ENCODE measurements at regions not wholly inside any gene's neighbourhood (a gene's known extent, or its start where the extent isn't known, plus 50 kb on each side); places are given as distances from the start of the nearest gene placed in this dataset.
A peak's percentile ranks its signal among the peaks of the same experiment; 100 is the strongest.

- Histone ChIP-seq H3K9me3 (ENCODE audit: low read depth, low read length, poor library complexity, severe bottlenecking) (no peaks in the 10 kb centered on the region), H3K4me1 (ENCODE audit: insufficient read depth, low read length, poor library complexity, severe bottlenecking) (no peaks in the 10 kb centered on the region), H3K4me3 (ENCODE audit: low read depth, low read length, poor library complexity, severe bottlenecking) (no peak overlapping the region), H3K36me3 (ENCODE audit: insufficient read depth, low read length, poor library complexity, severe bottlenecking) (no peaks in the 10 kb centered on the region), H3K27ac (ENCODE audit: low read depth, low read length, poor library complexity, severe bottlenecking) (no peak overlapping the region), H3K27me3 (replicated peaks; ENCODE audit: insufficient read depth, low read depth, low read length, poor library complexity) (no peaks in the 10 kb centered on the region)
- intact Hi-C loops (cut with micrococcal nuclease; ENCODE audit: unreplicated experiment), result no loop called here
- no peak for DNase-seq (ENCODE audit: low spot score)
- BruUV-seq (replicated peaks), result no TSS peak
- TF ChIP-seq, protein P1, sequence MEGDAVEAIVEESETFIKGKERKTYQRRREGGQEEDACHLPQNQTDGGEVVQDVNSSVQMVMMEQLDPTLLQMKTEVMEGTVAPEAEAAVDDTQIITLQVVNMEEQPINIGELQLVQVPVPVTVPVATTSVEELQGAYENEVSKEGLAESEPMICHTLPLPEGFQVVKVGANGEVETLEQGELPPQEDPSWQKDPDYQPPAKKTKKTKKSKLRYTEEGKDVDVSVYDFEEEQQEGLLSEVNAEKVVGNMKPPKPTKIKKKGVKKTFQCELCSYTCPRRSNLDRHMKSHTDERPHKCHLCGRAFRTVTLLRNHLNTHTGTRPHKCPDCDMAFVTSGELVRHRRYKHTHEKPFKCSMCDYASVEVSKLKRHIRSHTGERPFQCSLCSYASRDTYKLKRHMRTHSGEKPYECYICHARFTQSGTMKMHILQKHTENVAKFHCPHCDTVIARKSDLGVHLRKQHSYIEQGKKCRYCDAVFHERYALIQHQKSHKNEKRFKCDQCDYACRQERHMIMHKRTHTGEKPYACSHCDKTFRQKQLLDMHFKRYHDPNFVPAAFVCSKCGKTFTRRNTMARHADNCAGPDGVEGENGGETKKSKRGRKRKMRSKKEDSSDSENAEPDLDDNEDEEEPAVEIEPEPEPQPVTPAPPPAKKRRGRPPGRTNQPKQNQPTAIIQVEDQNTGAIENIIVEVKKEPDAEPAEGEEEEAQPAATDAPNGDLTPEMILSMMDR (conservative IDR thresholded peaks at IDR 0.05; ENCODE audit: low read depth, low read length), result no peak
- TF ChIP-seq EZH2 (IDR thresholded peaks at IDR 0.05; ENCODE audit: borderline replicate concordance, low read depth, low read length, poor library complexity, severe bottlenecking), result no peak
- ChIA-PET CTCF (no interaction called here), POLR2A (ENCODE audit: low non-redundant PET) (no interaction called here)
Measured at GRCh38 chr13:84044805-84045204, 162.5 kb upstream of the SLITRK1 start.

GRCh38 chr13:84038001-84038400 is 155.7 kb upstream of the SLITRK1 start:
- intact Hi-C loops (cut with micrococcal nuclease; ENCODE audit: unreplicated experiment), result no loop called here
- H3K4me3 ChIP-seq (ENCODE audit: low read depth, low read length, poor library complexity, severe bottlenecking), result no peak overlapping the region
- no TSS peak for BruUV-seq (replicated peaks)
- H3K9me3 ChIP-seq (ENCODE audit: low read depth, low read length, poor library complexity, severe bottlenecking), result no peaks in the 10 kb centered on the region
- TF ChIP-seq EZH2 (IDR thresholded peaks at IDR 0.05; ENCODE audit: borderline replicate concordance, low read depth, low read length, poor library complexity, severe bottlenecking), result no peak
- TF ChIP-seq, protein P1 (conservative IDR thresholded peaks at IDR 0.05; ENCODE audit: low read depth, low read length), result no peak
- DNase-seq (ENCODE audit: low spot score), result peak; percentile 51
- CTCF ChIA-PET, result no interaction called here
- no peaks in the 10 kb centered on the region for H3K27me3 ChIP-seq (replicated peaks; ENCODE audit: insufficient read depth, low read depth, low read length, poor library complexity)
- H3K36me3 ChIP-seq (ENCODE audit: insufficient read depth, low read length, poor library complexity, severe bottlenecking), result no peaks in the 10 kb centered on the region
- H3K4me1 ChIP-seq (ENCODE audit: insufficient read depth, low read length, poor library complexity, severe bottlenecking), result peaks cover 8% of the 10 kb centered on the region
- POLR2A ChIA-PET (ENCODE audit: low non-redundant PET), result no interaction called here
- H3K27ac ChIP-seq (ENCODE audit: low read depth, low read length, poor library complexity, severe bottlenecking), result no peak overlapping the region

GRCh38 chr13:84032116-84032515 is 149.8 kb upstream of the SLITRK1 start:
- Histone ChIP-seq H3K36me3 (ENCODE audit: insufficient read depth, low read length, poor library complexity, severe bottlenecking) (no peaks in the 10 kb centered on the region), H3K4me3 (ENCODE audit: low read depth, low read length, poor library complexity, severe bottlenecking) (no peak overlapping the region), H3K4me1 (ENCODE audit: insufficient read depth, low read length, poor library complexity, severe bottlenecking) (no peaks in the 10 kb centered on the region), H3K27ac (ENCODE audit: low read depth, low read length, poor library complexity, severe bottlenecking) (no peak overlapping the region), H3K9me3 (ENCODE audit: low read depth, low read length, poor library complexity, severe bottlenecking) (no peaks in the 10 kb centered on the region), H3K27me3 (replicated peaks; ENCODE audit: insufficient read depth, low read depth, low read length, poor library complexity) (no peaks in the 10 kb centered on the region)
- ChIA-PET CTCF (no interaction called here), POLR2A (ENCODE audit: low non-redundant PET) (no interaction called here)
- TF ChIP-seq EZH2 (IDR thresholded peaks at IDR 0.05; ENCODE audit: borderline replicate concordance, low read depth, low read length, poor library complexity, severe bottlenecking), result no peak
- TF ChIP-seq, protein P1 (conservative IDR thresholded peaks at IDR 0.05; ENCODE audit: low read depth, low read length), result no peak
- no peak for DNase-seq (ENCODE audit: low spot score)
- no TSS peak for BruUV-seq (replicated peaks)
- intact Hi-C loops (cut with micrococcal nuclease; ENCODE audit: unreplicated experiment), result no loop called here
